Neural cell (in vitro differentiated cells): ENCODE measurements at regions not wholly inside any gene's neighbourhood (a gene's known extent, or its start where the extent isn't known, plus 50 kb on each side); places are given as distances from the start of the nearest gene placed in this dataset.

Experiments used
- EP300 ChIP-seq: fragments of 450-650 bp; conservative IDR thresholded peaks from 2 replicates; pipeline ENCODE4 v1.6.1; 2014; ENCODE audit warnings: antibody characterized with exemption, mild to moderate bottlenecking, moderate library complexity; ENCODE audit not compliant: poor library complexity, severe bottlenecking
- MXI1 ChIP-seq: fragments of 450-650 bp; conservative IDR thresholded peaks from 2 replicates; pipeline ENCODE4 v1.6.1; 2014; ENCODE audit warnings: antibody characterized with exemption, mild to moderate bottlenecking; ENCODE audit not compliant: poor library complexity, severe bottlenecking
- POLR2AphosphoS5 ChIP-seq: IDR thresholded peaks from 2 replicates; pipeline ENCODE4 v1.6.1; 2012
- REST ChIP-seq: IDR thresholded peaks from 2 replicates; pipeline ENCODE4 v1.6.1; 2012; ENCODE audit warnings: borderline replicate concordance
- TAF1 ChIP-seq: IDR thresholded peaks from 2 replicates; pipeline ENCODE4 v1.6.1; 2012; ENCODE audit warnings: low read depth
- TF ChIP-seq, protein P1 (sequence below): fragments of 450-650 bp; IDR thresholded peaks from 2 replicates; pipeline ENCODE4 v1.5.1; 2014; ENCODE audit warnings: antibody characterized with exemption, mild to moderate bottlenecking, moderate library complexity; ENCODE audit not compliant: poor library complexity, severe bottlenecking

GRCh38 chr20:48102931-48103660 lies 317.8 kb upstream of the SULF2 start:
- TF ChIP-seq, protein P1, sequence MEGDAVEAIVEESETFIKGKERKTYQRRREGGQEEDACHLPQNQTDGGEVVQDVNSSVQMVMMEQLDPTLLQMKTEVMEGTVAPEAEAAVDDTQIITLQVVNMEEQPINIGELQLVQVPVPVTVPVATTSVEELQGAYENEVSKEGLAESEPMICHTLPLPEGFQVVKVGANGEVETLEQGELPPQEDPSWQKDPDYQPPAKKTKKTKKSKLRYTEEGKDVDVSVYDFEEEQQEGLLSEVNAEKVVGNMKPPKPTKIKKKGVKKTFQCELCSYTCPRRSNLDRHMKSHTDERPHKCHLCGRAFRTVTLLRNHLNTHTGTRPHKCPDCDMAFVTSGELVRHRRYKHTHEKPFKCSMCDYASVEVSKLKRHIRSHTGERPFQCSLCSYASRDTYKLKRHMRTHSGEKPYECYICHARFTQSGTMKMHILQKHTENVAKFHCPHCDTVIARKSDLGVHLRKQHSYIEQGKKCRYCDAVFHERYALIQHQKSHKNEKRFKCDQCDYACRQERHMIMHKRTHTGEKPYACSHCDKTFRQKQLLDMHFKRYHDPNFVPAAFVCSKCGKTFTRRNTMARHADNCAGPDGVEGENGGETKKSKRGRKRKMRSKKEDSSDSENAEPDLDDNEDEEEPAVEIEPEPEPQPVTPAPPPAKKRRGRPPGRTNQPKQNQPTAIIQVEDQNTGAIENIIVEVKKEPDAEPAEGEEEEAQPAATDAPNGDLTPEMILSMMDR = no peak
- TF ChIP-seq MXI1 = no peak
- TF ChIP-seq POLR2AphosphoS5 = no peak
- no peak for TF ChIP-seq TAF1
- TF ChIP-seq EP300 = no peak
- TF ChIP-seq REST = no peak
